Dendritic cell treated with granulocyte-macrophage colony-stimulating factor and Interleukin-4, amounts not matched to agents 40 ng/mL and 50 ng/mL, for 4 days (primary cell): ENCODE measurements at regions not wholly inside any gene's neighbourhood (a gene's known extent, or its start where the extent isn't known, plus 50 kb on each side); places are given as distances from the start of the nearest gene placed in this dataset.

Source experiments
- H3K27ac Mint-ChIP-seq: one replicate; pipeline ENCODE4 v1.8.0; 2022; ENCODE audit warnings: mild to moderate bottlenecking, mixed read lengths
- H3K27me3 Mint-ChIP-seq: one replicate; pipeline ENCODE4 v1.8.0; 2022; ENCODE audit warnings: mild to moderate bottlenecking, mixed read lengths
- H3K36me3 Mint-ChIP-seq: one replicate; pipeline ENCODE4 v1.8.0; 2022; ENCODE audit warnings: low read depth, mixed read lengths
- H3K4me1 Mint-ChIP-seq: one replicate; pipeline ENCODE4 v1.8.0; 2022; ENCODE audit warnings: low read depth, mixed read lengths
- H3K4me3 Mint-ChIP-seq: one replicate; pipeline ENCODE4 v1.8.0; 2022; ENCODE audit warnings: mild to moderate bottlenecking, moderate library complexity, mixed read lengths
- H3K9me3 Mint-ChIP-seq: one replicate; pipeline ENCODE4 v1.8.0; 2022; ENCODE audit warnings: mixed read lengths
- intact Hi-C: fragments of 100-400 bp; cut with micrococcal nuclease; formaldehyde crosslinking; loops from one replicate; pipeline ENCODE4 v1.15.0; 2022

GRCh38 chr3:36318621-36319200, 61.6 kb upstream of the STAC start:
- no peak overlapping the region for H3K4me3 Mint-ChIP-seq
- H3K4me1 Mint-ChIP-seq: peaks cover 14% of the 10 kb centered on the region
- H3K9me3 Mint-ChIP-seq: peaks cover 23% of the 10 kb centered on the region
- no peaks in the 10 kb centered on the region for H3K36me3 Mint-ChIP-seq
- intact Hi-C loops: no loop called here
- H3K27me3 Mint-ChIP-seq: no peaks in the 10 kb centered on the region
- H3K27ac Mint-ChIP-seq: no peak overlapping the region

- Mint-ChIP-seq H3K4me3 (no peak overlapping the region), H3K27ac (no peak overlapping the region), H3K27me3 (no peaks in the 10 kb centered on the region), H3K4me1 (peaks cover 14% of the 10 kb centered on the region), H3K36me3 (no peaks in the 10 kb centered on the region), H3K9me3 (peaks cover 28% of the 10 kb centered on the region)
- intact Hi-C loops: no loop called here
Measured at GRCh38 chr3:36319680-36320079, 60.6 kb upstream of the STAC start.
